AG10803 (cell line): ENCODE measurements at regions not wholly inside any gene's neighbourhood (a gene's known extent, or its start where the extent isn't known, plus 50 kb on each side); places are given as distances from the start of the nearest gene placed in this dataset.

Experiments used
- DNase-seq: peaks from one replicate; pipeline ENCODE4 v3.0.0; 2010; ENCODE audit warnings: low read depth
- H3K4me3 ChIP-seq: 2 replicates; pipeline ENCODE4 v1.5.1; 2011; ENCODE audit warnings: mild to moderate bottlenecking, low read length, control low read depth
- CTCF ChIP-seq: conservative IDR thresholded peaks from 2 replicates; pipeline ENCODE4 v1.5.1; 2011; ENCODE audit warnings: mild to moderate bottlenecking, low read length, control low read depth, inconsistent platforms

GRCh38 chr10:35852721-35853120 lies 210.6 kb upstream of the FZD8 start:
- no peak overlapping the region for H3K4me3 ChIP-seq

GRCh38 chr10:35848412-35848811 lies 206.3 kb upstream of the FZD8 start:
- H3K4me3 ChIP-seq = no peak overlapping the region
- TF ChIP-seq CTCF = no peak
- DNase-seq = no peak

More at GRCh38 chr10:35852721-35853120, 210.6 kb upstream of the FZD8 start:
- no peak for DNase-seq
- no peak for TF ChIP-seq CTCF

- no peak for TF ChIP-seq CTCF
- no peak overlapping the region for H3K4me3 ChIP-seq
- DNase-seq = no peak
These were observed 202.6 kb upstream of the FZD8 start for GRCh38 chr10:35844686-35845085.

GRCh38 chr10:35843524-35844181 lies 201.6 kb upstream of the FZD8 start:
- no peak overlapping the region for H3K4me3 ChIP-seq
- DNase-seq = no peak
- no peak for TF ChIP-seq CTCF

- no peak for DNase-seq
- no peak for TF ChIP-seq CTCF
- no peak overlapping the region for H3K4me3 ChIP-seq
These were observed 196.0 kb upstream of the FZD8 start for GRCh38 chr10:35838054-35838453.

- TF ChIP-seq CTCF = no peak
- no peak overlapping the region for H3K4me3 ChIP-seq
- no peak for DNase-seq
These were observed 193.4 kb upstream of the FZD8 start for GRCh38 chr10:35835545-35835944.

- no peak overlapping the region for H3K4me3 ChIP-seq
- no peak for TF ChIP-seq CTCF
- DNase-seq = no peak
These were observed 192.9 kb upstream of the FZD8 start for GRCh38 chr10:35834877-35835494.
